Myocyte (in vitro differentiated cells): ENCODE measurements at regions not wholly inside any gene's neighbourhood (a gene's known extent, or its start where the extent isn't known, plus 50 kb on each side); places are given as distances from the start of the nearest gene placed in this dataset.
"Not testable (repeated sequence)": the region's sequence is repeated elsewhere in the genome, so short reads cannot be mapped to it uniquely, and the experiment has no call there.

Source experiments
- DNase-seq: peaks from one replicate; pipeline ENCODE4 v3.0.0-alpha.2; 2012; ENCODE audit warnings: low read depth

GRCh38 chr15:75100679-75101078, 77.3 kb downstream of the PPCDC start:
- DNase-seq: no peak

- DNase-seq: peak; percentile 97
Observed at GRCh38 chr15:75104804-75105557, 81.6 kb downstream of the PPCDC start.

DNA sequence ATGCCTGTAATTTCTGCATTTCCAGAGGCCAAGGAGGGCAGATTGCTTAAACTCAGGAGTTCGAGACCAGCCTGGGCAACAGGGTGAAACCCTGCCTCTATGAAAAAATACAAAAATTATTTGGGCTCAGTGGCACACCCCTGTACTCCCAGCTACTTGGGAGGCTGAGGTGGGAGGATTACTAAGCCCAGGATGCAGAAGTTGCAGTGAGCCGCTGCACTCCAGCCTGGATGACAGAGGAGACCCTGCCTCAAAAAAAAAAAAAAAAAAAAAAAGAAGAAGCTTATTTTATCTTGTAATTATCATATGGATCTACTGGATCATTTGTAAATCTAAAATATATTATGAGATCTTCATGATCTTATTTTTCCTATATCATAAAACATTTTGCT, 84.1 kb downstream of the PPCDC start:
- DNase-seq: no peak

DNA sequence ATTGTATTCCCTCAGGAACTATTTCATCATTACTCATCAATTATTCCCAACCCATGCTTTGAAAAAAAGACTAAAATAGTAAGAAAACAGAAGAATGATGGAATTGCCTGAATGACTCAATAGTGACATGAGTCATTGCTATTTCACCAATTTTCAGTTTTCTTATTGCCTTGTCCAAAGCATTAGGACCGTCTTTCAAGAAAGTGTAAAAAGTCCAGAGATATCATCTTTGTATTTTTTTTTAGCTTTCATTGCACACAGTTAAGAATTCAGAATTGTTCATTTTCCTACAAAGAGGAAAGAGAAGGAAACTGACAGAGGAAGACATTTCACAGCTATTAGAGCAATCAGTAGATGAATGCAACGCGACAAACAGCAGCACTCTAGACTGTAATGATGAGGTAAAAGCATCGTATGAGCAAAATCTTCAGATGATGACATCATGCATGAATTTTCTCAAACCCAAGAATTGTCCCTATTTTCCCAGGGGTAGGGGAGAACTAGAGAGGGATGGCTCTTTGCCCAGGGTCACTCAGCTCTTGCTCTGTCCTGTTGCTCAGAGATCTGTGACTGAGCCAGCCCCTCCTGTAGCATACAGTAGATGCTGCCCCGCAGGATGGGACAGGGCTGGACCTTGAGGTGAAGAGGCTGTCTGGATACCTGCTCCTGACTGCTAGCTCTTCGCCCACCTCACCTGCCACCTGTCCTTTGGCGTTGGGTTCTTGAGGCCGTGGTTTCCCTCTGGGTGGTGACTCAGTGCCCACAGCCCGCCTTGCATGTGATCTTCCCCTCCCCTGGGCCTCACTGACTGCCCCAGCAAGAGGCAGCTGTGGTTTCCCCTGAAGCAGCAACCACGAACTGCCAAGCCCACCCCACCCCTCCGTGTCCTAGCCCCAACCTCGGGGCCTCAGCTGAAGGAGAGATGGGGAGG, 84.8 kb downstream of the PPCDC start:
- peak; percentile 88 for DNase-seq

DNA sequence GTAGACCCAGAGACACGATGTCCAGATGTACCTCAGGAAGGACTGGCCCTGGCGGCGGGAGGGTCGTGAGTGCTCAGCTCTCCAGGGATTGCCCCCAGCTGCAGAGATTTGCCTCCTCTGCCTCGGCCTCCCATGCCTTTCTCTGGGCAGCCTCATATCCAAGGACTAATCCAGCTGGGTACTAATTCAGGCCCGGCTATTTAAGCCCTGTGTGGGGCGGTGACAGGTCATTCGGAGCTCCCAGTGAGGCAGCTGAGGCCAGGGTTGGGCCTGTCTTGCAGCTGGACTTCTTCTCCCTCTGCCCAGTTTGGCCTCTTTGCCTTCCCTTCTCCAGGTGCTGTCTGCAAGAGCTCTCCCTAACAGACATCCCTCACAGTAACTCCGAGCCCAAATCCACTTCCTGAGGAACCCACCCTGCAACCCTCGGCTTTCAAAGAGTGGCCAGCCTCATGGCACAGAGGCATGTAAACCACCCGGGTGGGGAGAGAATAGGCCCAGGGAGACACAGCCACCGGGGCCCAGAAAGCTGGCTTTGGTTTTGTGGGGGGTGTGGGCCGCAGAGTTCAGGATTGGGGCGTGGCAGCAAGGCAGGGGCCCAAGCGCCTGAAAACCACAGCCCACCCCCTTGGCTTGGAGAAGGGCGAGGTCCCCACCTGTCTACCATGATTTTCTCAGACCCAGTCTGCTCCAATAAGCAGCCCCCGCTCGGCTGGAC, 85.8 kb downstream of the PPCDC start:
- DNase-seq: peak; percentile 64

- no peak for DNase-seq
Observed at GRCh38 chr15:75109736-75110130, 86.3 kb downstream of the PPCDC start.

GRCh38 chr15:75112278-75112847, 89.0 kb downstream of the PPCDC start:
- DNase-seq: no peak

DNA sequence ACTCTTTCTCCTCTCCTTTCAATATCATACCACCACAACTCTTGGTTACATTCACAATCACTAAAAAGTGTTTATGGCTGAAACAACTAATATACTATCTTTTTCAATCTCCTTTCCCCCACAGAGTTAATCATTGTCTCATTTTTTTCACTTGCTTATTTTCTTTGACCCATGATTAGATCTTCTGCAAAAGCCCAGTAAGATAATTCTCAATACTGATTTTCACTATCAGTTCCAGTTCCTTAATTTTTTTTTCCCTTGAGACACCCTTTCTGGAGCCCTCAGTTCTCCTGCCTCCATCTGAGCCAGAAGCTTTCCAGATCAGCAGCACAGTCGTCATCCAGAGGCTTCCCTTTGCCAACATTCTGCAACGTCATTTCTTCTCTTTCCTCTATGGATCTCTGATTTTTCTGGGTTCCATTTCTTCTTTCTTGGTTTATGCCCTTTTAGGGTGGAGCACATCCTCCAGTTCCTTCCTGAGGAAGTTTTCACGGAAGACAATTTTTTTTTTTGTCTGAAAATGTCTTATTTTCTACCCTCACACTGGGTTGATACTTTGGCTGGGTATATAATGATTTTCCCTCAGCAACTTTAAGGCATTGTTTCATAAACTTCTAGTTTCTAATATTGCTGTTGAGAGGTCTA, 88.7 kb upstream of the C15orf39 start:
- DNase-seq: no peak

GRCh38 chr15:75114327-75114726, 87.4 kb upstream of the C15orf39 start:
- DNase-seq: no peak

GRCh38 chr15:75114796-75115195, 86.9 kb upstream of the C15orf39 start:
- DNase-seq: no peak

DNA sequence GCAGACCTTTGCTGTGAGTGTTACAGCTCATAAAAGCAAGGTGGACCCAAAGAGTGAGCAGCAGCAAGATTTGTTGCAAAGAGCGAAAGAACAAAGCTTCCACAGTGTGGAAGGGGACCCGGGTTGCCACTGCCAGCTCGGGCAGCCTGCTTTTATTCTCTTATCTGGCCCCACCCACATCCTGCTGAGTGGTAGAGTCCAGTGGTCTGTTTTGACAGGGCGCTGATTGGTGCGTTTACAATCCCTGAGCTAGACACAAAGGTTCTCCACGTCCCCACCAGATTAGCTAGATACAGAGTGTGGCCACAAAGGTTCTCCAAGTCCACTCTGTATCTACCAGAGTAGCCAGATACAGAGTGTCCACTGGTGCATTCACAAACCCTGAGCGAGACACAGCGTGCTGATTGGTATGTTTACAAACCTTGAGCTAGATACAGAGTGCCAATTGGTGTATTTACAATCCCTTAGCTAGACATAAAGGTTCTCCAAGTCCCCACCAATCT, 86.2 kb upstream of the C15orf39 start:
- DNase-seq: not testable (repeated sequence)

- not testable (repeated sequence) for DNase-seq
Observed at GRCh38 chr15:75116143-75116542, 85.5 kb upstream of the C15orf39 start.

GRCh38 chr15:75117993-75118392, 83.7 kb upstream of the C15orf39 start:
- no peak for DNase-seq

- DNase-seq: not testable (repeated sequence)
Observed at GRCh38 chr15:75119312-75119711, 82.4 kb upstream of the C15orf39 start.

DNA sequence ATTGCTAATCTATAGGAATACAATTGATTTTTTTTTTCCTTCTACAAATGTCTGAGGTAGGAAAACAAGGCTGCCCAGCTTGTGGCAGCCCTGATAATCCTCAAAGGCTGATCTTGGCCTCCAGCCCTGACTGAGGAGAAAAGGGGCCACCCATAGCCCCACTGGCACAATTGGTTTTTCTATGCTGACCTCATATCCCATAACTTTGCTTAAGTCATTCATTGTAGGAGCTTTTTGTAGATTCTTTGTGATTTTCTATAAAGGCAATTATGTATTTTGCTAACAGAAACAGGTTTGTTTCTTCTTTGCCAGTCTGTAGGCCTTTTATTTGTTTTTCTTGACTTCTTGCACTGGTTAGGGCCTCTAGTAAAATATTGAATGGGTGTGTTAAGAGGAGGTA, 80.2 kb upstream of the C15orf39 start:
- DNase-seq: no peak

DNA sequence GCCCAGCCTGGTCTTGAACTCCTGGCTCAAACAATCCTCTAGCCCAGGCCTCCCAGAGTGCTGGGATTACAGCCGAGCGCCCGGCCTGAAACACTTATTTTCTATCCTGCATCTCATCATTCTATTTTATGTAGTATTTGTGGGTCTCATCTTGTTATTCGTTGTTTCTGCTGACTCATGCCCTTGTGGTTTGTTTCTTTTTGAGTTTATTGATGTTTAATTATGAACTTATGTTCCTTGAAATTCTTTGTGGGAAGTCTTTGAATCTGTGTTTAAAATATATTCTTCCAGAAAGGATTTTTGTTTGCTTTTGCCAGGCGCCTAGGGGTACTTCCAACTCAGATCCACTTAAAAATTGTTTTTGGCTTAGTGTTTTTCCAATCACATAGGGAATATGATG, 78.3 kb upstream of the C15orf39 start:
- peak; percentile 42 for DNase-seq

DNA sequence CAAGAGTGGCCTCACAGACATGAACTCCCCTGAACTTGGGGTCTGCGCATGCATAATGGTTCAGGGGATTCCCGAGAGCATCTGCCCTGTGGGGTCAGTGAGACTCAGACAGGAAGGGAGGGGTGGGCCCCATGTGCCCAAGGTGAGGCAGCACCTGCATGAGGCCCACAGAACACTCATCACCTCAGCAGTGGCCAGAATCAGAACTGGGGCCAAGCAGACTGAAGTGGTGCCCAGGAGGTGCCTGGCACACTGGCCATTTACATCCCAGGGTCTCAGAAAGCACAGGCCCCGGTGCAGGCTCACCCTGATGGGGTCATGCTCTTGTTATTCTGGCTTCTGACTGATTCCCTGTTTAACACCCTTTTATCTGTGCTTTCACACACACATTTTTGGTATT, 77.4 kb upstream of the C15orf39 start:
- not testable (repeated sequence) for DNase-seq

- DNase-seq: no peak
Observed at GRCh38 chr15:75125935-75126334, 75.7 kb upstream of the C15orf39 start.

DNA sequence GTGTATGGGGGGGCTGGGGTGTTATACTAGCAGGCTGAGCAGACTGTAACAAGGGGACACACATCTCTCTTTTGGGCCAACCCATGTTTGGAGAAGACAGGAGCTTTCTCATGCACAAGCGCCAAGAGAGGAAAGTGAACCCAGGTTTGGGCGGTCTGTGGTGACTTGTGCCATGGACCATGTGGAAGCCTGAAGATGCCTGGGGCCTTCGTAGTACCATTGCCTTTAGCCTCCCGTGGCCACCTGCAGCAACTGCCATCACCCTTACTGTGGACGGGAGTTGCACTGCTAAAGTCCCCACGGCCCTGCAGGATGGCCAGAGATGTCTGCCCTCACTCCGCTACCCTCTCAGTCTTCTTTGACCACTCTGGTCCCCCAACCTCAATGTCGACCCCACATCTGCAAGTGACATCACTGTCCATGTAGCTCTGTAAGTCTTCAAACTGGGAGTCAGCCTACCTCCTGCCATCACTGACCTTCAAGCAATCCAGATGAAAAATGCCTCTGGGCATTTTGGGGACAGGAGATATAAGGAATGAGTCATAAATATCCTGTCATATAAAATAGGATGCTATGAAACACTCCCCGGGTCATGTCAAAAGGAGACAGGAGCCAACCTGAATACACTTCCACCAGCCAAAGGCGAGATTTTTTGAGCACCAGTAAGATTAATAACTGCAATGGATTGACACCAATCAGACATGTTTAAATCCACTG, 74.7 kb upstream of the C15orf39 start:
- no peak for DNase-seq

DNA sequence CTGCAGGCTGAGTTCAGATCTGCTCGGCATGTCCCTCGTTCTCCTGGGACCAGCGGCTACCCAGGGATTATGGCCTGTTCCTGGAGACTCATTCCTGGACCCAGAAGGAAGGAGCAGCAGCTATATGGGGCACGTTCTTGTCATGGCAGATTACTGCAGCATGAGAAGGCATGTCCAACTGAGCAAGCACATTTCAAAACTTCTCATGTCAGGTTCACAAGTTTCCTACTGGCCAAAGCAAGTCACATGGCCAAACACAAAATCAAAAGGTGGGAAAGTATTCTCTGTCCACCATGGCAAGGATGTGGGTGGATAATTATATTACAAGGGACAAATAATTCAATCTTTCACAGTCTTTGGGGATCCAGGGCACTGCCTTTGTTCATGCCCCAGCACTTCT, 71.9 kb upstream of the C15orf39 start:
- no peak for DNase-seq
